ENCODE measurements at regions not wholly inside any gene's neighbourhood (a gene's known extent, or its start where the extent isn't known, plus 50 kb on each side); places are given as distances from the start of the nearest gene placed in this dataset.
"Not testable (repeated sequence)": the region's sequence is repeated elsewhere in the genome, so short reads cannot be mapped to it uniquely, and the experiment has no call there.

DNA sequence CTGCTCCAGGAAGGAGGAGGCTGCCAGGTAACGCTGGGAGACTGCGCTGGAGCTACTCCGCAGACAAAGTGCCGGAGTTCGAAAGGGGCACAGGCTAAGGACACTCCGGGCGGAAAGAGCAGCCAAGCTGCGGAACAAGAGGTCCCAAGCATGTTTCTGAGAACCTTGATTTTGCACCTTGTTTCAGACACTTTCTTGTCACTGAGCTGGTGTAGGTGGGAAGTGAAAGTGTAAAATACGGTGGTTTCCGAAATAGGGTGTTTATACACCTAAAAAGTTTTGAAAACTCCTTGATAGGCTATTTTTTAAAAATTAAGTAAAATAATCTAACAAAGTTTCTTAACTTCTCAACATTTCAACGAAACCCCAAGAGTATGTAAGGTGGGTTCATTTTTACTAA is 278.2 kb downstream of the ANAPC1 start:
- DNase-seq (ENCODE audit: low spot score), result not testable (repeated sequence)

DNA sequence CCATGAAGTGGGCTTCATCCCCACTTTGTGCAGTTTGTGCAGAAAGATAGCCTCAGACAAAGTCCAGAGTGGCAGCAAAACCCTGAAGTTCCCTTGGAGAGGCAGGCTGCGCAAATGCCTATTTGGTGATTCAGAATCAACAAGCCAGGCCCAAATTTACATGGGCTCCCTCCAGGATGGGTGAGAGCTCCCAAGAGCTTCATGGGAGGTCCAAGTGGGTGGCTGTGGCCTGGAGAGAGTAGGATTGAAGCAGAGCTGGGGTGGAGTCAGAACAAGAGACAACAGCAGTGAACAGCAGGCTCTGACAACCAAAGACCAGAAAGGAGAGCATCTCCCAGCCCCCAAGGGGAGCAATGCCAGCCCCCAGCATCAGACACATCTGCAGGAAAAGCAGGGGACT is 277.4 kb downstream of the ANAPC1 start:
- not testable (repeated sequence) for DNase-seq (ENCODE audit: low spot score)

DNA sequence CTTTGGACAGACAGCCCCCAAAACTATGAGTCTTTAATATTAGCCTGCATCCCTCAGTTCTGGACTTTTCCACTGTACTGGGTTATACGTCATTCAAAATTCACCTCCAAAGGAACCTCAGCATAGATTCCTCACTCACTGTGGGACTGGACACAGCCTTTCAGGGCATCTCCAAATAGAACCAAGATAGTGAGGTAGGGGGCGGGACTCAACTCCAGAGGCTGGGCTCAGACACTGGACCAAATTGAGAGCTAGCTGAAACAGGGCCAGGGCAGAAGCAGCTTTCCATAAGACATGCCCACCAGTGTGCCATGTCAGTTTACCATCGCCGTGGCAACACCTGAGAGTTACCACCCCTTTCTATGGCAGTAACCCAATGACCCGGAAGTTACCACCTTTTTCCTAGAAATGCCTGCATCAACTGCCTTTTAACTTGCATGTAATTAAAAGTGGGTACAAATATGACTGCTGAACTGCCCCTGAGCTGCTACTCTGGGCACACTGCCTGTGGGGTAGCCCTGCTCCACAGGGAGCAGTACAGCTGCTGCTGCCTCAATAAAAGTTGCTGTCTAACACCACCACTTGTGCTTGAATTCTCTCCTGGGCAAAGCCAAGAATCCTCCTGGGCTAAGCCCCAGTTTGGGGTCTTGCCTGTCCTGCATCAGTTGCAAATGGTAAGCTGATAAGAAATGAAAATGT is 274.7 kb downstream of the ANAPC1 start:
- DNase-seq (ENCODE audit: low spot score), result not testable (repeated sequence)

DNA sequence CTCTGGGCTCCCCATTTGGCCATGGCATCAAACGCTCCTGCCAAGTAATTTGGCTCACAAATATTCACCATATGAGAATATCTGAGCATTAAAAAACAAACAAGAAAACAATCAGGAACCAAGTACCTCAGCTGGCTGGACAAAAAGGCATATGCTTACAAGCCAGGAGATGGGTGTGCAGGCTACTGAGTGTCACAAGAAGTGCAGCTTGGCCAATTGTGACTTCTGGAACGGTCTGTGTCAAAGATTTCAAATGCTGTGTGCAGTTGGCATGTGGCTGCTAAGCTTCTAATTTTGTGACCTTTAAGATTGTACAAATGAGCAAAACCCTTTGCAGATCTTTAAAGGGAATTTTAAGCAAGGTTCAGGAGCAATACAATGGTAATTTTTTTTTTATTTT is 274.0 kb downstream of the ANAPC1 start:
- DNase-seq (ENCODE audit: low spot score), result not testable (repeated sequence)

DNA sequence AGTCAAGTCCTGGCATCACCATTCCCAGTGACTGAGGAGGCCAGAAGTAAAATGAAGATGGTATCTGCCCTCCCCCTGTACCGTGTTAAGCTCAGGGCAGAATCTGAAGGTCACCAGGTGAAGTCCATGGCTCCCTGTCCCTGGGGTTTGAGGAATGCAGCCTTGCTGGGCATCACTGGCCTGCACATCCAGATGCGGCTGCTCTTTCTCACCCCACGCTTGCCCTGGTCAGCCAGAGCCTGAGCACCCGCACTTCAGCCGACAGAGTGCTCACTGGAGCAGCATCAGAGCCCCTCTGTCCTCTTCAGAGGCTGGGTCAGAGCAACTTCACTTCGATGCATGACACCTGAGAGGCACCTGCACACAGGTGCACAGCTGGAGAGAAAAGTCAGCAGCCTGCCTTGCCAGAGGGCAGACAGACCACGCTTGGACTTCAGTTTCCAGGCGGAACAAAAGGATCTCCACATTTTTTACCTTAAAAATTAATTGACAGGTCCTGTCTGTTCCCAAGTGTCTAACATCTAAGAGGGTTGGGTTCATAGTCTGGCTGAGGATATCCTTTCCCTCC is 267.3 kb downstream of the ANAPC1 start:
- DNase-seq (ENCODE audit: low spot score), result no peak

DNA sequence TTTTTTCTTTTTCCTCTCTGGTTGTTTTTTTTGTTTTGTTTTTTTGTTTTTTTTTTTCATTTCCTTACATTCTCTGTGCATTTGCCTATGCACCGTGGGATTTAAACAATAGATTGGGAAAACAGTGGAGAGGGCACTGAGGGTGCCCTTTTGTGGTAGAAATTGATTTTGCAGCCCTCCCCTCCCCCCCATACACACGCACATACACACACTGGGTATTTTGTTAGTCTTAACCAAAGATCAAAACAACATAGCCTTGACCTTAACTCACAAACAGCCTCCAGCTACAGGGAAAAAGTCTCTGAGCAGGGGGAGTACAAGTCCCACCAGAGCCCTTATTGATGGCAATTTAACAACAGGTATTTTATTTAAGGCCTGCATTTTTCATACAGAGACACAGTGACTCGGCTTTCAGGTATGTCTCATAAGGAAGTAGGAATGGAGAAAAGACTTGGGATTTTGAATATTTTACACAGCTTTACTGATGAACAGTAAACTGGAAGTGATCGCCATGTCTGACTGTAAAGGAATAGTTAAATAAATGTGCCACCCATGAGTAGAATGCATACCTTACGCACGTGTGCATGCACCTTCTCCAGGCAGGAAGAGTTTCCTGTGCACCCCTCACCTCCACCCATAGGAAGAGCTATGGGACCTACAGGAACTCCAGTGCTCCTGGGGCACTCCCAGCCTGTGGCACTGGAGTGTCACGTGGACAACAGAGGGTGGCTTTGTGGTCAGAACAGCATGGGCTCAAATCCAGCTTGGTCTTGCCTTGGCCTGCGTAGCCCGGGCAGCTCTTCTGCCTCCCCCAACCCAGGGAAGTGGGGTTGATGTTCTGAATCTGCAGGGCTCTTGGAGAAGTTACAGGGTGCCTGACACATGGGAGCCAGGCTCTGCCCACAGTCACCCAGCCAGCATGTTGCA is 266.4 kb downstream of the ANAPC1 start:
- DNase-seq (ENCODE audit: low spot score), result no peak

DNA sequence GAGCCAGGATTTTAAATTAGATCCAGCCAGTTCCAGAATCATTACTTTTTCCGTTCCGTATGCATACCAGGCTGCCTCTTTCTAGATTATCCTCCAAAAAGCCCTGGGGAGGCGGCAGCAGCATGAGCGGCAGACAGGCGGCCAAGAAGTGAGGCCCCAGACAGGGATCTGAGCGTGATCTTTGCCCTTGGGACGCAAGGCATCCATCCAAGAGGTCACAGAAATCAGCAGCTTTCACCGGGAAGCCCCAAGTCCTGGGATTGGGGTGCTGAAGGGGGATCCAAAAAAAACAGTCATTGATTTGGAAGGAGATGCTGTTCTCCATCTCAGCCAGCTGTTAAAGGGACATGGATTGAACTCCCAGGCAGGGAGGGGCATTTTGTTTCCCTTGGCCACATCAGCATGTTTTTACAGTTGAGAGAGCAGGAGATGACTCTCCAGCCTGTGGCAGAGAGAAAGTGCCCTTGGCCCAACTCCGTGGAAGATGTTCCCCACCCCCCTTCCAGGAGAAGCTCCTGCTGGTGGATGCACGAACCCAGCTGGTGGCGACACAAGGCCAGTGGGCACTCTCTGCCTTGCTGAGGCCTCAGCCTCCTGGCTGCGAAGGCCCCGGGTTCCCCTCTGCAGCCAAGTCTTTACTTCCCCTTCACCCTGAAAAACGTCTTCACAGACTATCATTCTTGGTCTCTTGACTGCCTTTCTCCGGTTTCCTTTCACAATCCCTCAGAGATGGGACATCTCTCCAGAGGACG is 265.6 kb downstream of the ANAPC1 start:
- no peak for DNase-seq (ENCODE audit: low spot score)

DNA sequence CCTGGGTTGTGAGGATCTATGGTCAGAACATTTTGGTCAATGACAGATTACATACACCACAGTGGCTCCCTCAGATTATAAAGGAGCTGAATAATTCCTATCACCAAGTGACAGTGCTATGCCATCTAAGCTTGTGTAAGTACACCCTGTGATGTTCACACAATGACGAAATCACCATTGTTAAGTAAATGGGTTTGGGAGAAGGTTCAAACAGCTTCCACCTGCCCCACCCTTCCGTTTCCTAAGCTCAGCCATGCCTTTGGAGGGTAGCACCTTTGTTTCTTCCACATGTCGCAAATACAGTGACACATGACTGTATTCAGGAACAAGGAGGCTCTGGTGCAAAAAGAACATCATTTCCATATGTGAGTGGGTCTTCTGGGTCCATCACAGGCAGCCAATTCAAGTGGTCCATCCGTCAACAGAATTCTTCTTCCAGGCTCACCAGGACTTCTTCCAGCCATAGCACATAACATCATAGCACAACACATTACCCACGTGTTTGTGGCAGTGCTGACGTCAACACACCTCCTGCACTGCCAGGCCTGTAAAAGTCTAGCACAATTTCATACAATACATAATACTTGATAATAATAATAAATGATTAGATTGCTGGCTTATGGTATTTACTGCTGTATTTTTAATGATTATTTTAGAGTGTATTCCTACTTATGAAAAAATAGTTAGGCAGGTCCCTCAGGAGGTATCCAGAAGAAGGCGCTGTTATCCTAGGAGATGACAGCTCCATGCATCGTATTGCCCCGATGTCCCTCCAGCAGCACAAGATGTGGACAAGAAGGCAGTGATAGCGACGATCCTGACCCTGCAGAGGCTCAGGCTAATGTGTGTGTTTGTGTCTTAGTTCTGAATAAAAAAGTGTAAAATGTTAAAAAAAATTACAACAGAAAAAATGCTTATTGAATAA is 264.8 kb downstream of the ANAPC1 start:
- no peak for DNase-seq (ENCODE audit: low spot score)

DNA sequence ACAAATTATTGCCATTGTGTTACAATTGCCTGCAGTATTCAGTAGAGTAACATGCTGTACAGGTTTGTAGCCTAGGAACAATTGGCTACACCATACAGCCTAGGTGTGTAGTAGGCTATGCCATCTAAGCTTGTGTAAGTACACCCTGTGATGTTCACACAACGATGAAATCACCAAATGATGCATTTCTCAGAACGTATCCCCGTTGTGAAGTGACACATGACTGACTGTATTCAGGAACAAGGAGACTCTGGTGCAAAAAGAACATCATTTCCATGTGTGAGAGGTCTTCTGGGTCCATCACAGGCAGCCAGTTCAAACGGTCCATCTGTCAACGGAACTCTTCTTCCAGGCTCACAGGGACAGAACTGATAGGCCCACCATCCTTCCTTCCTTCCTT is 263.7 kb downstream of the ANAPC1 start:
- DNase-seq (ENCODE audit: low spot score), result no peak

DNA sequence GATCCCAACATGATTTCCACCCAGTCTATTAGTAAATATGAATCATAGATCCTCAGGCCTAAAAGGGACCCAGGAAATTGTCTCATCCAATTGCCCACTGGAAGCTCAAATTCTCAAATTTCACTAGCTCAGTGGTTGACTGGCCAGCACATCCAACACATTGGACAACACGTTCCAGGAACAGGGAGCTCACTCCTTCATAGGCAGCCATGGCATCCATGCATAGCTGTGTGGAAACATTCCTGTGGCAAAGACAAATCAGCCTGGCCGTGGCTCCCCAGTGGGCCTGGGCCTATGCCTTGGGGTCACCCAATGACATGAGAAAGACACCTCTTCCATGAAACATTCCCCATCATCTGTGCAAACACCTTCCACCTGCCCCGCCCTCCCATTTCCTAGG is 261.1 kb downstream of the ANAPC1 start:
- no peak for DNase-seq (ENCODE audit: low spot score)

DNA sequence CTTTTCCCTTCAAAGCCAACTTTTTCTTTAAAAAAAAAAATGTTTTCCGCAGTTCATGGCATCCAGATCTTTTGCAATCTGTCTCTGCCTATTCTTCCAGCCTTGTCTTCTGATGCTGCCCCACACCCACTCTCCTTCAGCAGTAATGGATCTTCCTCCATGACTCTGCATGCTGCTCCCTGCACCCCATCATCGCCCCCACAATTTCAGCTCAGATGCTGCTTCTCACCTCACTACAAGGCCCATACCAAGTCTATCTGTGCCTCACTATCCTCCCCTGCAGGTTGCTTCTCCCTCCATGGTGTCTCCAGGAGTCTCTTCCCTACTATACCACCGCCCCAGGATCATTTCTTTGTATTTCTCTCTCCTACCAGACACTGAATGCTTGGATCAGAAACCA is 260.6 kb downstream of the ANAPC1 start:
- no peak for DNase-seq (ENCODE audit: low spot score)

DNA sequence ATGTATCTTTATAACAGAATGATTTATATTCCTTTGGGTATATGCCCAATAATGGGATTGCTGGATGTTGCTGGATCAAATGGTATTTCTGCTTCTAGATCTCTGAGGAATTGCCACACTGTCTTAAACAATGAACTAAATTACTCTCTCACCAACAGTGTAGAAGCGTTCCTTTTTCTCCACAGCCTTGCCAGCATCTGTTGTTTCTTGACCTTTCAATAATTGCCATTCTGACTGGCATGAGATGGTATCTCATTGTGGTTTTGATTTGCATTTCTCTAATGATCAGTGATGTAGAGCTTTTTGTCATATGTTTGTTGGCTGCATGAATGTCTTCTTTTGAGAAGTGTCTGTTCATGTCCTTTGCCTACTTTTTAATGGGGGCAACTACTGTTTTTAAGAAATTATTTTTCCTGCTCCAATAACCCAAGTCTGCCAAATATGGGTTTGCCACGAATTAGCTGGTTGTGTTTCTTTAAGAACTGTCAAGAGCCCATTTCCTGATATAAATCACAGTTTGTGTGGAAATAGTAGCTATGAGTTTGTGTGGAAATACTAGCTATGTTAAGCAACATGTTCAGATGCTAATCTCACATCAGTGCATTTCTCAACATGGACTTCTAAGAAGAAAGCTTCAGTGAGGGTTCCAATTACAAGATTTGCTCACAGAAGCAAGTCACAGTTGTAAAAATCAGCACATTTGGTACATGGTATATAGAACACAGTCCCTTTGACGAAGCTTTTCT is 259.4 kb downstream of the ANAPC1 start:
- no peak for DNase-seq (ENCODE audit: low spot score)

DNA sequence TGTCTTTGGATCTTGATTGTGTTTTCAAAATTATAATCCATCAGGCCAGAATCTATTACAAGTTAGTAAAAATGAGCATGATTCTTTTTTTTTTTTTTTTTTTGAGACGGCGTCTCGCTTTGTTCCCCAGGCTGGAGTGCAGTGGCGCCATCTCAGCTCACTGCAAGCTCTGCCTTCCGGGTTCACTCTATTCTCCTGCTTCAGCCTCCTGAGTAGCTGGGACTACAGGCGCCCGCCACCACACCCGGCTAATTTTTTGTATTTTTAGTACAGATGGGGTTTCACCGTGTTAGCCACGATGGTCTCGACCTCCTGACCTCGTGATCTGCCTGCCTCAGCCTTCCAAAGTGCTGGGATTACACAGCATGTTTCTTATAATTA is 258.8 kb downstream of the ANAPC1 start:
- not testable (repeated sequence) for DNase-seq (ENCODE audit: low spot score)

DNA sequence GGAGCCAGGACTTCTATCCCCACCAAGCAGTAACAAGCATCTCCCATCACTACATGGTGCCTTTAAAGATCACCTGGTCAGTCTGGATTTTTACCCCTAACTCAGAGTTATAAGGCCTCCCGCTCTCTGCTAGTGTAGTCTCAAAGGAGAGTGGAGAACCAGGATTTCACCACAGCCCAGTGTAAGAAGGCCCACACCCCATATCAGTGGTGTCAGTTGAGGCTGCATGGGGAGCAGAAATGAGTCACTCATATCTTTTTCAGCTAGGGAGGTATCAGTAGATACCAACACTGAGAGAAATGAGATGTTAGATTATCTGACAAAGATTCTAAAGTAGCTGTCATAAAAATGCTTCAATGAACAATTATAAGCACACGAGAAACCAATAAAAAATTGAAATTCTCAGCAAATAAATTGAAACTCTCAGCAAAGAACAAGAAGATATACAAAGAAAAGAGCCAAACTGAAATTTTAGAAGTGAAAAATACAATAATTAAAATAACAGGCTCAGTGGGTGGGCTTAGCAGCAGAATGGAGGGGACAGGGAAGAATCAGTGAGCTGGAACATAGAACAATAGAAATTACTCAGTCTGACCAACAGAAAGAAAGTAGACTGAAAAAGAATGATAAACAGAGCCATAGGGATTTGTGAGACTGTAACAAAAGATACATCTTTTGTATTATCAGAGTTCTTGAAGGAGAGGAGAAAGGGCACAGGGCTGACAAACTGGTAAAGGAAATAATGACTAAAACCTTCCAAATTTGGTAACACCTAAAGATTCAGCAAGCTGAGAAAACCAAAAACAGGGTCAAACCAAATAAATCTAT is 257.7 kb downstream of the ANAPC1 start:
- no peak for DNase-seq (ENCODE audit: low spot score)

DNA sequence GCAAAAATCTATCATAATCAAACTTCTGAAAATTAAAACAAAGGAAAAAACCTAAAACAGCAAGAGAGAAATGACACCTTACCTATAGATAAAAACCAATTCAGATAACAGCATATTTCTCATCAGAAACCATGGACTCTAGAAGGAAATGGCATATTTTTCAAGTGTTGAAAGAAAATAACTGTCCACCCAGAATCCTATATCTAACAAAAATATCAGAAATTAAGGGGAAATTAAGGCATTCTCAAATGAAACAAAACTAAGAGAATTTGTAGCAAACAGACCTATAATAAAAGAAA is 257.2 kb downstream of the ANAPC1 start:
- DNase-seq (ENCODE audit: low spot score), result no peak

DNA sequence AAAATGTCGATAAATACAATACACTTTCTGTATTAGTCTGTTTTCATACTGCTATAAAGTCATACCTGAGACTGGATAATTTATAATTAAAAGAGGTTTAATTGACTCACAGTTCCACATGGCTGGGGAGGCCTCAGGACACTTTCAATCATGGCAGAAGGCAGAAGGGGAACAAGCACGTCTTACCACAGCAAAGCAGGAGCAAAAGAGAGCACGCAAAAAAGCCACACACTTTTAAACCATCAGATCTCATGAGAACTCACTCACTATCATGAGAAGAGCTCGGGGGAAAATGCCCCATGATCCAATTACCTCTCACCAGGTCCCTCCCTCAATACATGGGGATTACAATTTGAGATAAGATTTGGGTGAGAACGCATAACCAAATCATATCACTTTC is 256.7 kb downstream of the ANAPC1 start:
- no peak for DNase-seq (ENCODE audit: low spot score)

DNA sequence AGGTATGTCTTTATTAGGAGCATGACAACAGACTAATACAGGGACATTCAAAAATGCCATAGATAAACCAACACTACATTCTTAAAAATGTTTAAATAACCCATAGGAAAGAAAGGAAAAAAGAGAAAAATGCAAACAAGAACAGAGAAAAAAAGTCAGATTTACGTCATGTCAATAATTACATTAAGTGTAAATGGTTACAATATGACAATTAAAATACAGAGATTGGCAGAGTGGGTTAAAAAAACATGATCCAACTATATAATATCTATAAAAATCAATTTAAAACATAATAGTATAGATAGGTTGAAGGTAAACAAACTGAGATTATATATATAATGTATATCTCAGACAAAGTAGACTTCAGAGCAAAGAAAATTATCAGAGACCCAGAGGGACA is 255.8 kb downstream of the ANAPC1 start:
- DNase-seq (ENCODE audit: low spot score), result no peak

DNA sequence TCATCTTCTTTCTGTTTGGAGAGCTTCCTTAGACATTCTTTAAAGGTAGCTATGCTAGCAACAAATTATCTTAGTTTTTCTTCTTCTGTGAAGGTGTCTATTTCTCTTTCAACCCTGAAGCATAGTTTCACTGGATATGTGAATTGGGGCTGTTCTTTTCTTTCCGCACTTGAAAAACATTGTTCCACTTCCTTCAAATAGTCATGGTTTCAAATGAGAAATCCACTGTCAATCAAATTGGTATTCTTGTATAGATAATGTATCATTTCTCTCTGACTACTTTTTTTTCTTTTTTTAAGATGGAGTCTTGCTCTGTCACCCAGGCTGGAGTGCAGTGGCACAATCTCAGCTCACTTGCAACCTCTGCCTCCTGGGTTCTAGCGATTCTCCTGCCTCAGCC is 254.0 kb downstream of the ANAPC1 start:
- DNase-seq (ENCODE audit: low spot score), result no peak

DNA sequence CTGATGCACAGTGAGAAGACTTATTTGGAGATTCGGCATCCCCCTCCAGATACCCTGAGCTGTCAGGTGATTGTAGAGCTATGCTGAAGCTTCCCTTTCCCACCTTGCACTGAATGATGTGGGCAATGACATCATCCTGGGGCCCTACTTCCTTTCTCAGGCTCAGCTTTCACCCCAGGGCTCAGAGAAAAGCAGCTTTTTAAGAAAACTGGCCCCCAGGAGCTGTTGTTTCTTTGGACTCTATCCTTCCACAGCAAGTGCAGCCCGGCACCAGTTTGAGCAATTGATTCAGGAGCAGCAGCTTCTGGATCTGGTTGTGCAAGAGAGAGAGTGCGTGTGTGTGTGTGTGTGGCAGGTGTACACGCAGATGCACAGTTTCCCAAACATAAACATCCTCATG is 251.3 kb downstream of the ANAPC1 start:
- DNase-seq (ENCODE audit: low spot score), result no peak
